ENCODE measurements at regions not wholly inside any gene's neighbourhood (a gene's known extent, or its start where the extent isn't known, plus 50 kb on each side); places are given as distances from the start of the nearest gene placed in this dataset.

DNA sequence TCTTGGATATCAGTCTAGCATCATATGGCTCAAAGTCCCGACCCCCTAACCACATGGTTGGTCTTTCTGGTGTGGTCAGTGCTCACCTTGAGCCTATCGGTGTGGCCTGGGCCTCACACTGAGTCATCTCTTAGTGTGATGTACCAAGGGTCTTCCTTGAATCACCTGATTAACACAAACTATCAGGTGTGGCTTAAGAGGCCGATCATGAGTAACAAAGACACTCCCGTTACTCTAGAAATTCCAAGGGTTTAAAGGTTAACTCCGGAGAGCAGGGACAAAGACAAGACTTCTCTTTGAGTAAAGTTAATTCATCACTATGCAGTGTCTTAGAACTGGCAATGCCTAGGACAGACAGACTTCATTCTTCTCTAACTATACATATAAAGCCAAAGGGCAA lies 52.3 kb upstream of the ARMC3 start:
- TF ChIP-seq, protein P1, sequence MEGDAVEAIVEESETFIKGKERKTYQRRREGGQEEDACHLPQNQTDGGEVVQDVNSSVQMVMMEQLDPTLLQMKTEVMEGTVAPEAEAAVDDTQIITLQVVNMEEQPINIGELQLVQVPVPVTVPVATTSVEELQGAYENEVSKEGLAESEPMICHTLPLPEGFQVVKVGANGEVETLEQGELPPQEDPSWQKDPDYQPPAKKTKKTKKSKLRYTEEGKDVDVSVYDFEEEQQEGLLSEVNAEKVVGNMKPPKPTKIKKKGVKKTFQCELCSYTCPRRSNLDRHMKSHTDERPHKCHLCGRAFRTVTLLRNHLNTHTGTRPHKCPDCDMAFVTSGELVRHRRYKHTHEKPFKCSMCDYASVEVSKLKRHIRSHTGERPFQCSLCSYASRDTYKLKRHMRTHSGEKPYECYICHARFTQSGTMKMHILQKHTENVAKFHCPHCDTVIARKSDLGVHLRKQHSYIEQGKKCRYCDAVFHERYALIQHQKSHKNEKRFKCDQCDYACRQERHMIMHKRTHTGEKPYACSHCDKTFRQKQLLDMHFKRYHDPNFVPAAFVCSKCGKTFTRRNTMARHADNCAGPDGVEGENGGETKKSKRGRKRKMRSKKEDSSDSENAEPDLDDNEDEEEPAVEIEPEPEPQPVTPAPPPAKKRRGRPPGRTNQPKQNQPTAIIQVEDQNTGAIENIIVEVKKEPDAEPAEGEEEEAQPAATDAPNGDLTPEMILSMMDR (IDR thresholded peaks at IDR 0.05) = no peak
- DNase-seq (ENCODE audit: low spot score) = no peak
- no peak overlapping the region for H3K27ac ChIP-seq

DNA sequence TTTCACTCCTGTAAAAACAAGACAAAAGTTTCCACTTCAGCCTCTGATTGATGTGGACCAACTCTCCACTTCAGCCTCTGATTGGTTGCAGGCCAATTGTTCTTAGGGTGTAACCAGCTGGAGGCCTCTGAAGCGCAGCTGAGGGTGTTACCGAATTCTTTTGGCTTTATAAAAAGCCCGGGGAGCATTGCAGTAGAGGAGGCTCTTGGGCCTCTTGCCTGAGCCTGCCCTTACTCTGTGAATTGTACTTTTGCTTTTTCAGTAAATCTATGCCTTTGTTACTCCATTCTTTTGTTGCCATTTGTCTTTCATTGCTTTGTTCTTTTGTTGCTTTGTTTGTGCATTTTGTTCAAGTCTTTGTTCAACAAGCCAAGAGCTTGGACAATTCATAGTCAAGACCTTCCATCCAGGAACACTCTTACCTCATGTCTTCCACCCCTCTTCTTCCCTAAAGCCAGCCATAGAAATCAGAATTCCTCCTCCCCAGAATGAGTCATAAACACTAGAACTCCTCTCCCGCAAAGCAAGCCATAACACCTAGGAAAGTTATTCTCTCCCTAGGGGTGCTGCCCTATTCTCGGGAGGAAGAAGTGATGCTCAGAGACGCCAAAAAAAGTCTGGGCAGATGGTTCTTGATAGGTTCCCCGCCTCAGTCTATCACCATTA lies 53.5 kb upstream of the ARMC3 start:
- Histone ChIP-seq H3K4me3 (no peak overlapping the region), H3K27ac (no peak overlapping the region)
- TF ChIP-seq, protein P1 (IDR thresholded peaks at IDR 0.05) = no peak
- DNase-seq (ENCODE audit: low spot score) = no peak

More for the DNA sequence above, 52.3 kb upstream of the ARMC3 start:
- H3K4me3 ChIP-seq = no peak overlapping the region

DNA sequence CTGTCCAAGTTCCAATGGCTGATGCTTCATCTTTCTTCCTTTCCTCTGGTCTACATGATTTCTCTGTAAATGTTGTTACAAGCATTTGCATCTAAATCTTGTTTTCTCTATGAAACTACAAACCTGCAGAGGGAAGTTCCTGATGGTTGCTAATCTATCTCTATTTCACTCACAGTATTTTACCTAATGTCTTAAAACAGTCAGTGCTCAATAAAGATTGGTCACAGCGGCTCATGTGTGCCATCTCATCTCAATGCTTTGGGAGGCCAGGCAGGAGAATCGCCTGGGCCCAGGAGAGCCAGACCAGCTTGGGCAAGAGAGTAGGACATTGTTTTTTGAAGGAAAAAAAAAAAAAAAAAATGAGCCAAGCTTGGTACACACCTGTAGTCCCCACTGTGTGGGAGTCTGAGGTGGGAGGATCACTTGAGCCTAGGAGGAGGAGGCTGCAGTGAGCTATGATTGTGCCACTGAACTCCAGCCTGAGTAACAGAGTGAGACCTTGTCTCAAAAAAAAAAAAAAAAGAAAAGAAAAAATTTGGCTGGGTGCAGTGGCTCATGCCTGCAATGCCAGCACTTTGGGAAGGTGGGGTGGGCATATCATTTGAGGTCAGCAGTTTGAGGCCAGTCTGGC lies 71.3 kb upstream of the ARMC3 start:
- TF ChIP-seq, protein P1 (IDR thresholded peaks at IDR 0.05) = no peak
- Histone ChIP-seq H3K27ac (no peak overlapping the region), H3K4me3 (no peak overlapping the region)
- DNase-seq (ENCODE audit: low spot score) = no peak

DNA sequence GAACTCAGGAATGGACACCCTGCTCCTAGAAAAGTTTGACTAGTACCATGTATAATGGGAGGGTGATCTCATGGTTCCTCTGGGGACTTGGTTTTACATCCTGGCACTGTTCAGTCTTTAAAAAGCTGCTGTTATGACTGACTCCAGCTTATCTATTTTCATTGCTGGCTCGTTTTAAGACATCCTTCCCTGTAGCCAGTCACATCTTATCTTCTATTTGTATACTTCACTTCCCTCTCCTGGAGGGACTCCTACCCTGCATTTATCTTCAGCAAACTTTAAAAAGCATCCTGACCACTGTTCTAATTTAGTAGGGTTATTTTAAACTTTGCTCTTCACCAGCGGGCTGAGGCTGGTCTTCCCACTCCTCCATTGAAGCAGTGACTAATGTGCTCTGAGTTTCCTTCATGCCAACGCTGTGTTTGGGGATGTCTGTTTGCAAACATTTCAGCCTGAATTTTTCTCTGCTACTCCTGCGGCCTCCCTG lies 72.9 kb upstream of the ARMC3 start:
- DNase-seq (ENCODE audit: low spot score) = no peak
- TF ChIP-seq, protein P1 (IDR thresholded peaks at IDR 0.05) = no peak
- H3K4me3 ChIP-seq = no peak overlapping the region
- peak overlapping the region; percentile 56 to 69 for H3K27ac ChIP-seq

DNA sequence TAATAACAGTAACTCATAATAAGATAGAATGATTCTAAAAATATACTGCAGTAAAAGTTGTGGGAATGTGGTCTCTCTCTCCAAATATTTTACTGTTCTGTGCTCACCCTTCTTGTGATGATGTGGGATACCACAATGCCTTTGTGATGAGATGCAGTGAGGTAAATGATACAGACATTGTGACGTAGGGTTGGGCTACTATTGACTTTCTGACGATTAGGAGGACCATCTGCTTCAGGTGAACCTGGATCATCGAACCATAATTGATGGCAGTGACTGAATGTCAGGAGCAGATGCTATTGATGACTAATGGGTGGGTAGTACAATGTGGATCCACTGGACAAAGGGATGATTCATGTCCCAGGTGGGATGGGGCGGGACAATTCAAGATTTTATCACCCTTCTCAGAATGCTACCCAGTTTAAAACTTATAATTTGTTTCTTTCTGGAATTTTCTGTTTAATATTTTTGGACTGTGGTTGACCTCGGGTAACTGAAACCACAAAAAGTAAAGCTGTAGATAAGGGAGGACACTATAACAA lies 73.9 kb upstream of the ARMC3 start:
- DNase-seq (ENCODE audit: low spot score) = no peak
- H3K4me3 ChIP-seq = no peak overlapping the region
- peak overlapping the region; percentile 56 to 69 for H3K27ac ChIP-seq
- TF ChIP-seq, protein P1 (IDR thresholded peaks at IDR 0.05) = no peak

DNA sequence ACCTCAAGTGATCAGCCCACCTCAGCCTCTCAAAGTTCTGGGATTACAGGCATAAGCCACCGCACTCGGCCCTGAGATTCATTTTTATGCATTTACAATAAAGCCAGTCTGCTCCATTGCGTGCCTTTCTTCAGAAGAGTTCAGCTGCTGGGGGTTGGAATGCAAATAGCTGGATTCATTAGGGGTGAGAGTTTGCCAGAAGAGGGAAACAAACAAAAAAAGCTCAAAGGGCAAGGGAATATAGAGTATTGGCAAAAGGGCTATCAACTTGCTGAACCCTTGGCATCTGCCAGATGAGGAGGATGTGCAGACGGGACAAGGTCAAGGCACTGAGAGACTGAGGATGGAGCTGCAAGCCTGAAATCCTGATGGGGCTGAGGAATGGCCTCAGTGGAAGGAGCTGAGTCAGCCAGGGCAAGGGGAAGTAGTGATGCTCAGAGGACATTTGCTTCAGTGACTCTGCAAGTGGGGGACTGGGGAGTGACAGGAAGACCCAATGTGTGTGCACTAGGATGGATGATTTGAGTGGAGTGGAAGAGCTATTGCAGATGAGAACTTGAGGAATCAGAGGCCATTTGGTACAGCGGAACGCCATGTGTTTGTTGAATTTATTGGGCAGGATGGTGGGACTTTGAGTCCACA lies 75.0 kb upstream of the ARMC3 start:
- Histone ChIP-seq H3K27ac (no peak overlapping the region), H3K4me3 (no peak overlapping the region)
- DNase-seq (ENCODE audit: low spot score) = no peak
- TF ChIP-seq, protein P1 (IDR thresholded peaks at IDR 0.05) = no peak
